GM23248 (cell line): ENCODE measurements at regions not wholly inside any gene's neighbourhood (a gene's known extent, or its start where the extent isn't known, plus 50 kb on each side); places are given as distances from the start of the nearest gene placed in this dataset.

Experiments
- EZH2 ChIP-seq: fragments of 200-600 bp; sonication (generic); IDR thresholded peaks from 2 replicates; pipeline ENCODE4 v1.6.1; 2018; ENCODE audit warnings: antibody characterized with exemption, mild to moderate bottlenecking; ENCODE audit not compliant: insufficient read depth, poor library complexity, severe bottlenecking
- EZH2phosphoT487 ChIP-seq: fragments of 200-600 bp; sonication (generic); IDR thresholded peaks from 2 replicates; pipeline ENCODE4 v1.6.1; 2018; ENCODE audit warnings: antibody characterized with exemption, moderate library complexity, mild to moderate bottlenecking, low read depth; ENCODE audit not compliant: insufficient read depth

GRCh38 chr3:178267158-178267844 lies 268.9 kb upstream of the KCNMB2 start:
- no peak for TF ChIP-seq EZH2
- TF ChIP-seq EZH2phosphoT487, result no peak
